Mesendoderm (in vitro differentiated cells): ENCODE measurements at regions not wholly inside any gene's neighbourhood (a gene's known extent, or its start where the extent isn't known, plus 50 kb on each side); places are given as distances from the start of the nearest gene placed in this dataset.

Source experiments
- DNase-seq: peaks from one replicate; pipeline ENCODE4 v3.0.0; 2013
- H2AK5ac ChIP-seq: 2 replicates; pipeline ENCODE4 v1.6.1; 2013; ENCODE audit warnings: low read length, inconsistent platforms
- H2BK120ac ChIP-seq: 2 replicates; pipeline ENCODE4 v1.6.1; 2013; ENCODE audit warnings: low read depth, mild to moderate bottlenecking, low read length, moderate library complexity, mixed read lengths
- H2BK15ac ChIP-seq: replicated peaks from 2 replicates; pipeline ENCODE4 v1.6.1; 2013; ENCODE audit warnings: low read depth, mild to moderate bottlenecking, moderate library complexity
- H2BK5ac ChIP-seq: 2 replicates; pipeline ENCODE4 v1.6.1; 2013; ENCODE audit warnings: low read length, inconsistent platforms
- H3K18ac ChIP-seq: 2 replicates; pipeline ENCODE4 v1.6.1; 2013; ENCODE audit warnings: mild to moderate bottlenecking, low read length, mixed read lengths
- H3K23ac ChIP-seq: one replicate; pipeline ENCODE4 v1.6.1; 2013; ENCODE audit warnings: low read length
- H3K27ac ChIP-seq: 2 replicates; pipeline ENCODE4 v1.5.1; 2013; ENCODE audit warnings: low read depth, mild to moderate bottlenecking, inconsistent platforms, low read length, moderate library complexity
- H3K27me3 ChIP-seq: 2 replicates; pipeline ENCODE4 v1.6.1; 2013; ENCODE audit warnings: low read length, control low read depth, mild to moderate bottlenecking, inconsistent platforms; ENCODE audit not compliant: insufficient read depth, poor library complexity
- H3K36me3 ChIP-seq: 2 replicates; pipeline ENCODE4 v1.6.1; 2013; ENCODE audit warnings: low read length, inconsistent platforms; ENCODE audit not compliant: control insufficient read depth, insufficient read depth
- H3K4ac ChIP-seq: one replicate; pipeline ENCODE4 v1.6.1; 2013; ENCODE audit warnings: low read depth, mild to moderate bottlenecking, low read length, moderate library complexity
- H3K4me1 ChIP-seq: 2 replicates; pipeline ENCODE4 v1.6.1; 2013; ENCODE audit warnings: low read depth, low read length, inconsistent platforms; ENCODE audit not compliant: control insufficient read depth
- H3K4me2 ChIP-seq: 2 replicates; pipeline ENCODE4 v1.6.1; 2013; ENCODE audit warnings: low read length
- H3K4me3 ChIP-seq: 2 replicates; pipeline ENCODE4 v1.5.1; 2013; ENCODE audit warnings: mild to moderate bottlenecking, low read length
- H3K56ac ChIP-seq: one replicate; pipeline ENCODE4 v1.6.1; 2013; ENCODE audit warnings: low read length
- H3K79me1 ChIP-seq: 2 replicates; pipeline ENCODE4 v1.6.1; 2013; ENCODE audit warnings: low read length, inconsistent platforms
- H3K79me2 ChIP-seq: 2 replicates; pipeline ENCODE4 v1.6.1; 2013; ENCODE audit warnings: mild to moderate bottlenecking, low read length; ENCODE audit not compliant: control insufficient read depth, insufficient read depth
- H3K9ac ChIP-seq: 2 replicates; pipeline ENCODE4 v1.6.1; 2013; ENCODE audit warnings: low read length, inconsistent platforms
- H4K5ac ChIP-seq: one replicate; pipeline ENCODE4 v1.6.1; 2013; ENCODE audit warnings: low read length
- H4K8ac ChIP-seq: one replicate; pipeline ENCODE4 v1.6.1; 2013; ENCODE audit warnings: low read depth, mild to moderate bottlenecking, control low read depth, low read length, moderate library complexity
- WGBS: extraction: QIAGEN DNeasy Blood & Tissue Kit; methylation state at CpG from one replicate; pipeline ENCODE4 v1.1.7; 2013; ENCODE audit warnings: low lambda C conversion rate, missing lambda C conversion rate; ENCODE audit not compliant: insufficient coverage; ENCODE audit errors: extremely low coverage; 5-methylcytosine and 5-hydroxymethylcytosine counted together

GRCh38 chr13:40139896-40140520, 484.5 kb downstream of the COG6 start:
- Histone ChIP-seq H2BK120ac (no peak overlapping the region), H3K79me1 (no peaks in the 10 kb centered on the region), H3K23ac (no peak overlapping the region), H2BK15ac (no peak overlapping the region), H3K79me2 (no peaks in the 10 kb centered on the region), H3K4me1 (no peaks in the 10 kb centered on the region), H3K4me2 (no peak overlapping the region), H3K18ac (no peak overlapping the region), H4K8ac (no peak overlapping the region), H3K27ac (no peak overlapping the region), H2AK5ac (no peak overlapping the region), H3K4me3 (no peak overlapping the region), H4K5ac (no peak overlapping the region), H3K56ac (no peak overlapping the region), H3K4ac (no peak overlapping the region), H3K27me3 (no peaks in the 10 kb centered on the region), H2BK5ac (no peak overlapping the region), H3K9ac (no peak overlapping the region), H3K36me3 (no peaks in the 10 kb centered on the region)
- no peak for DNase-seq
- WGBS = no CpG with 5 or more reads among the region's 10 CpGs

- DNase-seq = no peak
- Histone ChIP-seq H3K23ac (no peak overlapping the region), H3K4me2 (no peak overlapping the region), H3K36me3 (no peaks in the 10 kb centered on the region), H2BK5ac (no peak overlapping the region), H4K5ac (no peak overlapping the region), H3K79me2 (no peaks in the 10 kb centered on the region), H4K8ac (no peak overlapping the region), H2BK120ac (no peak overlapping the region), H3K4me3 (no peak overlapping the region), H3K27me3 (no peaks in the 10 kb centered on the region), H3K79me1 (no peaks in the 10 kb centered on the region), H3K4ac (no peak overlapping the region), H3K4me1 (no peaks in the 10 kb centered on the region), H3K9ac (no peak overlapping the region), H3K56ac (no peak overlapping the region), H2AK5ac (no peak overlapping the region), H3K27ac (no peak overlapping the region), H3K18ac (no peak overlapping the region), H2BK15ac (no peak overlapping the region)
- WGBS = no CpG with 5 or more reads among the region's 11 CpGs
Observed at GRCh38 chr13:40141859-40142555, 486.5 kb downstream of the COG6 start.

GRCh38 chr13:40143106-40143505, 487.6 kb downstream of the COG6 start:
- H4K5ac ChIP-seq = no peak overlapping the region
- no peaks in the 10 kb centered on the region for H3K79me2 ChIP-seq
- H3K36me3 ChIP-seq = no peaks in the 10 kb centered on the region
- H3K9ac ChIP-seq = no peak overlapping the region
- no peak overlapping the region for H3K4me2 ChIP-seq
- H4K8ac ChIP-seq = no peak overlapping the region
- H3K79me1 ChIP-seq = no peaks in the 10 kb centered on the region
- H3K23ac ChIP-seq = no peak overlapping the region
- H2BK5ac ChIP-seq = no peak overlapping the region
- H3K4ac ChIP-seq = no peak overlapping the region
- H3K18ac ChIP-seq = no peak overlapping the region
- no peak overlapping the region for H2AK5ac ChIP-seq
- DNase-seq = no peak
- no peak overlapping the region for H3K27ac ChIP-seq
- H2BK15ac ChIP-seq = no peak overlapping the region
- no peaks in the 10 kb centered on the region for H3K27me3 ChIP-seq
- no peaks in the 10 kb centered on the region for H3K4me1 ChIP-seq
- no peak overlapping the region for H2BK120ac ChIP-seq
- no peak overlapping the region for H3K56ac ChIP-seq
- no CpG with 5 or more reads among the region's 5 CpGs for WGBS
- no peak overlapping the region for H3K4me3 ChIP-seq

- no peak overlapping the region for H3K9ac ChIP-seq
- no peak overlapping the region for H2BK120ac ChIP-seq
- H3K79me2 ChIP-seq = no peaks in the 10 kb centered on the region
- H4K5ac ChIP-seq = no peak overlapping the region
- no peaks in the 10 kb centered on the region for H3K27me3 ChIP-seq
- H3K4me1 ChIP-seq = no peaks in the 10 kb centered on the region
- H3K23ac ChIP-seq = no peak overlapping the region
- H3K56ac ChIP-seq = no peak overlapping the region
- H2BK5ac ChIP-seq = no peak overlapping the region
- no peak overlapping the region for H3K4me3 ChIP-seq
- H3K79me1 ChIP-seq = no peaks in the 10 kb centered on the region
- no peak overlapping the region for H3K27ac ChIP-seq
- no peaks in the 10 kb centered on the region for H3K36me3 ChIP-seq
- DNase-seq = no peak
- H3K4me2 ChIP-seq = no peak overlapping the region
- 100% methylated on average over 1 of the region's 6 CpGs for WGBS
- no peak overlapping the region for H4K8ac ChIP-seq
- no peak overlapping the region for H3K18ac ChIP-seq
- no peak overlapping the region for H2AK5ac ChIP-seq
- no peak overlapping the region for H3K4ac ChIP-seq
- no peak overlapping the region for H2BK15ac ChIP-seq
Observed at GRCh38 chr13:40143559-40143958, 488.1 kb downstream of the COG6 start.

GRCh38 chr13:40145139-40145538, 489.7 kb downstream of the COG6 start:
- H3K18ac ChIP-seq = no peak overlapping the region
- no peak overlapping the region for H3K4me2 ChIP-seq
- H2BK120ac ChIP-seq = no peak overlapping the region
- no peak overlapping the region for H3K4me3 ChIP-seq
- no peak overlapping the region for H4K8ac ChIP-seq
- no CpG with 5 or more reads among the region's 7 CpGs for WGBS
- H2BK5ac ChIP-seq = no peak overlapping the region
- H3K79me2 ChIP-seq = no peaks in the 10 kb centered on the region
- no peaks in the 10 kb centered on the region for H3K79me1 ChIP-seq
- no peak overlapping the region for H3K9ac ChIP-seq
- H3K36me3 ChIP-seq = no peaks in the 10 kb centered on the region
- H3K27me3 ChIP-seq = no peaks in the 10 kb centered on the region
- no peak overlapping the region for H3K56ac ChIP-seq
- DNase-seq = no peak
- no peak overlapping the region for H3K23ac ChIP-seq
- H2BK15ac ChIP-seq = no peak overlapping the region
- H3K27ac ChIP-seq = no peak overlapping the region
- H3K4ac ChIP-seq = no peak overlapping the region
- no peak overlapping the region for H2AK5ac ChIP-seq
- H4K5ac ChIP-seq = no peak overlapping the region
- no peaks in the 10 kb centered on the region for H3K4me1 ChIP-seq

- Histone ChIP-seq H4K8ac (no peak overlapping the region), H3K4ac (no peak overlapping the region), H3K4me2 (no peak overlapping the region), H3K36me3 (no peaks in the 10 kb centered on the region), H3K27me3 (no peaks in the 10 kb centered on the region), H3K4me3 (no peak overlapping the region), H3K56ac (no peak overlapping the region), H2AK5ac (no peak overlapping the region), H3K23ac (no peak overlapping the region), H3K18ac (no peak overlapping the region), H2BK120ac (no peak overlapping the region), H4K5ac (no peak overlapping the region), H3K27ac (no peak overlapping the region), H2BK5ac (no peak overlapping the region), H3K79me1 (no peaks in the 10 kb centered on the region), H3K9ac (no peak overlapping the region), H3K79me2 (no peaks in the 10 kb centered on the region), H2BK15ac (no peak overlapping the region), H3K4me1 (no peaks in the 10 kb centered on the region)
- peak; percentile 72 for DNase-seq
- WGBS = no CpG with 5 or more reads among the region's 5 CpGs
Observed at GRCh38 chr13:40146063-40146462, 490.6 kb downstream of the COG6 start.
